Peyer's patch (tissue), 4 donors: ENCODE measurements at regions not wholly inside any gene's neighbourhood (a gene's known extent, or its start where the extent isn't known, plus 50 kb on each side); places are given as distances from the start of the nearest gene placed in this dataset.
A peak's percentile ranks its signal among the peaks of the same experiment; 100 is the strongest.

Experiments
- DNase-seq, 3 donors: peaks; one replicate each; pipeline ENCODE4 v3.0.0-alpha.2; 2017 to 2019
- H3K27ac ChIP-seq, 4 donors: fragments of 200-600 bp; sonication (generic); one replicate each; pipeline ENCODE4 v1.5.1; 2016 to 2019
- H3K27me3 ChIP-seq, 2 donors: fragments of 200-600 bp; sonication (generic); one replicate each; pipeline ENCODE4 v1.5.1; 2019
- H3K36me3 ChIP-seq, 3 donors: fragments of 200-600 bp; sonication (generic); one replicate each; pipeline ENCODE4 v1.5.1; 2016 to 2019
- H3K4me1 ChIP-seq, 4 donors: fragments of 200-600 bp; sonication (generic); one replicate each; pipeline ENCODE4 v1.5.1; 2016 to 2019
- H3K4me3 ChIP-seq, 4 donors: fragments of 200-600 bp; sonication (generic); 1 replicate in 3 of 4; 2 replicates in 1 of 4; pipeline ENCODE4 v1.5.1; 2016 to 2019; ENCODE audit warnings: mild to moderate bottlenecking in 1 of 4
- H3K9me3 ChIP-seq, 4 donors: fragments of 200-600 bp; sonication (generic); one replicate each; pipeline ENCODE4 v1.5.1; 2016 to 2019; ENCODE audit warnings: mild to moderate bottlenecking in 1 of 4
- CTCF ChIP-seq, 6 experiments: fragments of 450-650 bp in 4 of 6; fragments of 200-600 bp in 2 of 6; sonication (generic) in 1 of 6; IDR thresholded peaks; one replicate each; pipeline ENCODE4 v1.5.1; 2017 to 2019; ENCODE audit warnings: antibody characterized with exemption in 6 of 6, mild to moderate bottlenecking in 3 of 6, moderate library complexity in 1 of 6
- POLR2A ChIP-seq, 2 donors: fragments of 450-650 bp; IDR thresholded peaks; one replicate each; pipeline ENCODE4 v1.5.1; 2017; ENCODE audit warnings: antibody characterized with exemption in 2 of 2, mild to moderate bottlenecking in 2 of 2, moderate library complexity in 2 of 2

GRCh38 chr12:124624823-124625222, 57.4 kb upstream of the NCOR2 start:
- no peak for TF ChIP-seq CTCF (IDR thresholded peaks at IDR 0.05)
- no peak for TF ChIP-seq POLR2A (IDR thresholded peaks at IDR 0.05)
- H3K9me3 ChIP-seq, result peaks cover 0 to 3% (median 0%) of the 10 kb centered on the region in 4 donors

GRCh38 chr12:124623344-124624035, 56.1 kb upstream of the NCOR2 start:
- Histone ChIP-seq H3K36me3 (no peaks in the 10 kb centered on the region), H3K27me3 (no peaks in the 10 kb centered on the region), H3K9me3 (peaks cover 0 to 3% (median 0%) of the 10 kb centered on the region in 4 donors), H3K4me3 (no peak overlapping the region), H3K4me1 (peaks cover 0 to 15% (median 3%) of the 10 kb centered on the region in 4 donors), H3K27ac (no peak overlapping the region)
- no peak for TF ChIP-seq CTCF (IDR thresholded peaks at IDR 0.05)
- TF ChIP-seq POLR2A (IDR thresholded peaks at IDR 0.05), result no peak
- DNase-seq, result no peak

More at GRCh38 chr12:124624823-124625222, 57.4 kb upstream of the NCOR2 start:
- Histone ChIP-seq H3K4me1 (peaks cover 0 to 15% (median 3%) of the 10 kb centered on the region in 4 donors), H3K4me3 (no peak overlapping the region), H3K27me3 (no peaks in the 10 kb centered on the region), H3K27ac (no peak overlapping the region), H3K36me3 (no peaks in the 10 kb centered on the region)
- no peak for DNase-seq

GRCh38 chr12:124622764-124623163, 55.4 kb upstream of the NCOR2 start:
- H3K4me1 ChIP-seq, result peaks cover 0 to 15% (median 3%) of the 10 kb centered on the region in 4 donors
- no peak overlapping the region for H3K27ac ChIP-seq
- no peak for DNase-seq
- peaks cover 0 to 3% (median 0%) of the 10 kb centered on the region in 4 donors for H3K9me3 ChIP-seq
- H3K27me3 ChIP-seq, result no peaks in the 10 kb centered on the region
- TF ChIP-seq CTCF (IDR thresholded peaks at IDR 0.05) (no peak), POLR2A (IDR thresholded peaks at IDR 0.05) (no peak)
- no peak overlapping the region for H3K4me3 ChIP-seq
- H3K36me3 ChIP-seq, result no peaks in the 10 kb centered on the region

GRCh38 chr12:124622331-124622730, 54.9 kb upstream of the NCOR2 start:
- TF ChIP-seq POLR2A (IDR thresholded peaks at IDR 0.05) (no peak), CTCF (IDR thresholded peaks at IDR 0.05) (no peak)
- H3K27me3 ChIP-seq, result no peaks in the 10 kb centered on the region
- H3K4me3 ChIP-seq, result no peak overlapping the region

GRCh38 chr12:124621296-124621660, 53.9 kb upstream of the NCOR2 start:
- Histone ChIP-seq H3K36me3 (no peaks in the 10 kb centered on the region), H3K27me3 (no peaks in the 10 kb centered on the region), H3K4me1 (peaks cover 0 to 7% (median 3%) of the 10 kb centered on the region in 4 donors), H3K27ac (peak overlapping the region in 2 of 4 donors; percentile 9 to 53), H3K9me3 (peaks cover 0 to 3% (median 0%) of the 10 kb centered on the region in 4 donors), H3K4me3 (no peak overlapping the region)
- no peak for TF ChIP-seq POLR2A (IDR thresholded peaks at IDR 0.05)
- no peak for TF ChIP-seq CTCF (IDR thresholded peaks at IDR 0.05)
- peak in 1 of 3 donors; percentile 61 for DNase-seq

More at GRCh38 chr12:124622331-124622730, 54.9 kb upstream of the NCOR2 start:
- no peaks in the 10 kb centered on the region for H3K36me3 ChIP-seq
- H3K27ac ChIP-seq, result no peak overlapping the region
- peaks cover 0 to 3% (median 0%) of the 10 kb centered on the region in 4 donors for H3K9me3 ChIP-seq
- H3K4me1 ChIP-seq, result peaks cover 0 to 15% (median 3%) of the 10 kb centered on the region in 4 donors
- DNase-seq, result no peak
